Breast epithelium (tissue), 3 donors: ENCODE measurements at regions not wholly inside any gene's neighbourhood (a gene's known extent, or its start where the extent isn't known, plus 50 kb on each side); places are given as distances from the start of the nearest gene placed in this dataset.

Source experiments
- POLR2A ChIP-seq: fragments of 450-650 bp; IDR thresholded peaks from one replicate; pipeline ENCODE4 v1.6.1; 2016; ENCODE audit warnings: antibody characterized with exemption, mild to moderate bottlenecking, moderate library complexity
- TF ChIP-seq, protein P1 (sequence below), 3 donors: fragments of 450-650 bp; IDR thresholded peaks; one replicate each; pipeline ENCODE4 v1.5.1; 2016 to 2017; ENCODE audit warnings: antibody characterized with exemption in 3 of 3, mild to moderate bottlenecking in 3 of 3, moderate library complexity in 3 of 3

DNA sequence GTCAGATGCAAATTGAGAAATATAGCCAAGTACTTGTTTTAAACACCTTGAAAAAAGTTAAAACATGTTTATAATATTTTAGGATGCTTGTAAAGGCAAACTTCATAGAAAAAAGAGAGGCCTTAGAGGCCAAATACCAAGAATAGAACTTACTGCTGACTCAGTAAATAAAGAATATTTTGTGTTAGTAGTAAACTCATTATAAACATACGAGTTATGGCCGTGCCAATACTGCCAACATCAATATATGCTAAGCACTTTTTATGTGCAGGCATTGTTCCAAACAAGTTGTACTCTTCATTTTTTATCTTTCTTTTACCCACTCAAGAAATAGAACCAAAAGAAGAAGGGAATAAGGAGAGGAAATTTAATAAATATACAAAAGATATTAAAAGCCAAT lies 705.9 kb upstream of the NCAM2 start:
- TF ChIP-seq, protein P1, sequence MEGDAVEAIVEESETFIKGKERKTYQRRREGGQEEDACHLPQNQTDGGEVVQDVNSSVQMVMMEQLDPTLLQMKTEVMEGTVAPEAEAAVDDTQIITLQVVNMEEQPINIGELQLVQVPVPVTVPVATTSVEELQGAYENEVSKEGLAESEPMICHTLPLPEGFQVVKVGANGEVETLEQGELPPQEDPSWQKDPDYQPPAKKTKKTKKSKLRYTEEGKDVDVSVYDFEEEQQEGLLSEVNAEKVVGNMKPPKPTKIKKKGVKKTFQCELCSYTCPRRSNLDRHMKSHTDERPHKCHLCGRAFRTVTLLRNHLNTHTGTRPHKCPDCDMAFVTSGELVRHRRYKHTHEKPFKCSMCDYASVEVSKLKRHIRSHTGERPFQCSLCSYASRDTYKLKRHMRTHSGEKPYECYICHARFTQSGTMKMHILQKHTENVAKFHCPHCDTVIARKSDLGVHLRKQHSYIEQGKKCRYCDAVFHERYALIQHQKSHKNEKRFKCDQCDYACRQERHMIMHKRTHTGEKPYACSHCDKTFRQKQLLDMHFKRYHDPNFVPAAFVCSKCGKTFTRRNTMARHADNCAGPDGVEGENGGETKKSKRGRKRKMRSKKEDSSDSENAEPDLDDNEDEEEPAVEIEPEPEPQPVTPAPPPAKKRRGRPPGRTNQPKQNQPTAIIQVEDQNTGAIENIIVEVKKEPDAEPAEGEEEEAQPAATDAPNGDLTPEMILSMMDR (IDR thresholded peaks at IDR 0.05), result no peak
- TF ChIP-seq POLR2A, result no peak
